ENCODE measurements at regions not wholly inside any gene's neighbourhood (a gene's known extent, or its start where the extent isn't known, plus 50 kb on each side); places are given as distances from the start of the nearest gene placed in this dataset.

- H3K27me3 ChIP-seq (ENCODE audit: control insufficient read depth in 2 of 2, insufficient read depth in 2 of 2, low read length in 2 of 2), result no peaks in the 10 kb centered on the region
- no CpG with 5 or more reads among the region's 4 CpGs for WGBS (ENCODE audit: insufficient coverage)
- peaks cover 0 to 4% of the 10 kb centered on the region in 2 donors for H3K9me3 ChIP-seq (replicated peaks in 1 of 2; ENCODE audit: control insufficient read depth in 1 of 2, insufficient read depth in 1 of 2, low read length in 2 of 2)
- H3K27ac Mint-ChIP-seq, result no peak overlapping the region
- H3K4me1 ChIP-seq (ENCODE audit: control insufficient read depth in 1 of 2, insufficient read depth in 2 of 2, low read length in 2 of 2), result no peaks in the 10 kb centered on the region
- no peaks in the 10 kb centered on the region for H4K20me1 ChIP-seq (ENCODE audit: insufficient read depth, low read length)
- H3K79me2 ChIP-seq (ENCODE audit: insufficient read depth, low read length), result no peaks in the 10 kb centered on the region
- H3K9me3 Mint-ChIP-seq, result peaks cover 0 to 15% (median 5%) of the 10 kb centered on the region in 7 donors
- H3K36me3 Mint-ChIP-seq, result no peaks in the 10 kb centered on the region
- no peaks in the 10 kb centered on the region for H3K36me3 ChIP-seq (replicated peaks in 1 of 2; ENCODE audit: control insufficient read depth in 1 of 2, insufficient read depth in 2 of 2, low read length in 2 of 2)
- H3K4me3 ChIP-seq (replicated peaks in 1 of 3; ENCODE audit: low read depth in 2 of 3, low read length in 3 of 3), result no peak overlapping the region
- H3K4me1 Mint-ChIP-seq, result peaks cover 2% of the 10 kb centered on the region
- H3K27ac ChIP-seq (ENCODE audit: low read depth in 1 of 2, low read length in 2 of 2), result no peak overlapping the region
- no peak overlapping the region for H3K4me3 Mint-ChIP-seq
- H3K27me3 Mint-ChIP-seq (ENCODE audit: low read depth in 3 of 3), result peaks cover 0 to 2% (median 0%) of the 10 kb centered on the region in 3 donors
- no peak overlapping the region for H2AFZ ChIP-seq (ENCODE audit: insufficient read depth, low read depth, low read length, poor library complexity, severe bottlenecking)
- no peak for DNase-seq
- no peak overlapping the region for H3K4me2 ChIP-seq (replicated peaks; ENCODE audit: extremely low read depth, low read length, poor library complexity, severe bottlenecking)
- no peak for TF ChIP-seq CTCF (IDR thresholded peaks at IDR 0.05)
- no peak overlapping the region for H3K9ac ChIP-seq (ENCODE audit: insufficient read depth, low read length, poor library complexity, severe bottlenecking)
- intact Hi-C loops (cut with micrococcal nuclease), result no loop called here
These were observed 198.3 kb upstream of the PLET1 start for GRCh38 chr11:112459001-112459400.

- Histone ChIP-seq H3K9me3 (replicated peaks in 1 of 2; ENCODE audit: control insufficient read depth in 1 of 2, insufficient read depth in 1 of 2, low read length in 2 of 2) (peaks cover 0 to 4% of the 10 kb centered on the region in 2 donors), H3K36me3 (replicated peaks in 1 of 2; ENCODE audit: control insufficient read depth in 1 of 2, insufficient read depth in 2 of 2, low read length in 2 of 2) (no peaks in the 10 kb centered on the region), H4K20me1 (ENCODE audit: insufficient read depth, low read length) (no peaks in the 10 kb centered on the region), H3K27me3 (ENCODE audit: control insufficient read depth in 2 of 2, insufficient read depth in 2 of 2, low read length in 2 of 2) (no peaks in the 10 kb centered on the region), H3K9ac (ENCODE audit: insufficient read depth, low read length, poor library complexity, severe bottlenecking) (no peak overlapping the region), H3K4me1 (ENCODE audit: control insufficient read depth in 1 of 2, insufficient read depth in 2 of 2, low read length in 2 of 2) (no peaks in the 10 kb centered on the region), H2AFZ (ENCODE audit: insufficient read depth, low read depth, low read length, poor library complexity, severe bottlenecking) (no peak overlapping the region), H3K27ac (ENCODE audit: low read depth in 1 of 2, low read length in 2 of 2) (no peak overlapping the region), H3K4me3 (replicated peaks in 1 of 3; ENCODE audit: low read depth in 2 of 3, low read length in 3 of 3) (no peak overlapping the region), H3K4me2 (replicated peaks; ENCODE audit: extremely low read depth, low read length, poor library complexity, severe bottlenecking) (no peak overlapping the region), H3K79me2 (ENCODE audit: insufficient read depth, low read length) (no peaks in the 10 kb centered on the region)
- DNase-seq, result no peak
- Mint-ChIP-seq H3K4me3 (no peak overlapping the region), H3K27me3 (ENCODE audit: low read depth in 3 of 3) (peaks cover 0 to under 1% (median 0%) of the 10 kb centered on the region in 3 donors), H3K36me3 (no peaks in the 10 kb centered on the region), H3K4me1 (peaks cover 2% of the 10 kb centered on the region), H3K27ac (no peak overlapping the region), H3K9me3 (peaks cover 0 to 15% (median 5%) of the 10 kb centered on the region in 7 donors)
- intact Hi-C loops (cut with micrococcal nuclease), result no loop called here
- no CpG with 5 or more reads among the region's 5 CpGs for WGBS (ENCODE audit: insufficient coverage)
- TF ChIP-seq CTCF (IDR thresholded peaks at IDR 0.05), result no peak
These were observed 199.5 kb upstream of the PLET1 start for GRCh38 chr11:112460141-112460540.
